Right atrium auricular region (tissue), 2 donors: ENCODE measurements at regions not wholly inside any gene's neighbourhood (a gene's known extent, or its start where the extent isn't known, plus 50 kb on each side); places are given as distances from the start of the nearest gene placed in this dataset.
"Not testable (repeated sequence)": the region's sequence is repeated elsewhere in the genome, so short reads cannot be mapped to it uniquely, and the experiment has no call there.

Source experiments
- DNase-seq: peaks from one replicate; pipeline ENCODE4 v3.0.0-alpha.2; 2019; ENCODE audit warnings: low spot score
- H3K27ac ChIP-seq, 2 donors: fragments of 200-600 bp; sonication (generic); 1 replicate in 1 of 2; 2 replicates in 1 of 2; pipeline ENCODE4 v1.5.1; 2016 to 2019
- H3K27me3 ChIP-seq, 2 donors: fragments of 200-600 bp; sonication (generic); one replicate each; pipeline versions ENCODE4 v1.5.1 to v1.6.0; 2017 to 2019
- H3K36me3 ChIP-seq: fragments of 200-600 bp; sonication (generic); one replicate; pipeline ENCODE4 v1.5.1; 2016
- H3K4me1 ChIP-seq, 2 donors: fragments of 200-600 bp; sonication (generic); one replicate each; pipeline versions ENCODE4 v1.5.1 to v1.6.0; 2017 to 2019
- H3K4me3 ChIP-seq, 2 donors: fragments of 200-600 bp; sonication (generic); 1 replicate in 1 of 2; 2 replicates in 1 of 2; pipeline ENCODE4 v1.5.1; 2017 to 2019; ENCODE audit warnings: mild to moderate bottlenecking in 1 of 2, moderate library complexity in 1 of 2
- H3K9me3 ChIP-seq, 2 donors: fragments of 200-600 bp; sonication (generic); one replicate each; pipeline ENCODE4 v1.5.1; 2019
- TF ChIP-seq, protein P1 (sequence below), 2 donors: fragments of 200-600 bp; sonication (generic); IDR thresholded peaks; one replicate each; pipeline ENCODE4 v1.5.1; 2019; ENCODE audit warnings: antibody characterized with exemption in 2 of 2

- DNase-seq, result no peak
- TF ChIP-seq, protein P1, sequence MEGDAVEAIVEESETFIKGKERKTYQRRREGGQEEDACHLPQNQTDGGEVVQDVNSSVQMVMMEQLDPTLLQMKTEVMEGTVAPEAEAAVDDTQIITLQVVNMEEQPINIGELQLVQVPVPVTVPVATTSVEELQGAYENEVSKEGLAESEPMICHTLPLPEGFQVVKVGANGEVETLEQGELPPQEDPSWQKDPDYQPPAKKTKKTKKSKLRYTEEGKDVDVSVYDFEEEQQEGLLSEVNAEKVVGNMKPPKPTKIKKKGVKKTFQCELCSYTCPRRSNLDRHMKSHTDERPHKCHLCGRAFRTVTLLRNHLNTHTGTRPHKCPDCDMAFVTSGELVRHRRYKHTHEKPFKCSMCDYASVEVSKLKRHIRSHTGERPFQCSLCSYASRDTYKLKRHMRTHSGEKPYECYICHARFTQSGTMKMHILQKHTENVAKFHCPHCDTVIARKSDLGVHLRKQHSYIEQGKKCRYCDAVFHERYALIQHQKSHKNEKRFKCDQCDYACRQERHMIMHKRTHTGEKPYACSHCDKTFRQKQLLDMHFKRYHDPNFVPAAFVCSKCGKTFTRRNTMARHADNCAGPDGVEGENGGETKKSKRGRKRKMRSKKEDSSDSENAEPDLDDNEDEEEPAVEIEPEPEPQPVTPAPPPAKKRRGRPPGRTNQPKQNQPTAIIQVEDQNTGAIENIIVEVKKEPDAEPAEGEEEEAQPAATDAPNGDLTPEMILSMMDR (IDR thresholded peaks at IDR 0.05), result no peak
- no peaks in the 10 kb centered on the region for H3K27me3 ChIP-seq
- H3K9me3 ChIP-seq, result no peaks in the 10 kb centered on the region
- no peak overlapping the region for H3K4me3 ChIP-seq
- H3K36me3 ChIP-seq, result no peaks in the 10 kb centered on the region
- no peak overlapping the region for H3K27ac ChIP-seq
- H3K4me1 ChIP-seq, result no peaks in the 10 kb centered on the region
Measured at GRCh38 chr3:145022447-145022846, 1050.8 kb downstream of the DIPK2A start.

DNA sequence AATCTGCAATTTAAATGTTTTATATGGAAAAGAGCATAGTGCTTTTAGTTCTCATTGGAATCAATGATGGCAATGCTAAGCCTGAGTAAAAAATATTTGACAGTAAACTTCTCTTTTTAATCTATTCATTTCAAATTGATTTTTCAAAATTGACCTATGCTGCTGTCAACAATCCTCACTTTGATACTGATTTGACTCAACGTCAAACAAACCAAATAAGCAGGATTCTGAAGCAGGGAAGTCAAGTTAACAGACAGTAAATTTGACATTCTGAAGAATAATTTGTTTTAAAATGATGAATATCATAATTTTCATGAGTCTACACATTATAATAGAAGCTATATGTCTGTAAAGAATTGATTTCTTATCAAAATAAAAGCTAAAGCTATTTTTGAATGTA lies 1053.1 kb downstream of the DIPK2A start:
- H3K27ac ChIP-seq, result no peak overlapping the region
- TF ChIP-seq, protein P1 (IDR thresholded peaks at IDR 0.05), result no peak
- H3K9me3 ChIP-seq, result no peaks in the 10 kb centered on the region
- H3K27me3 ChIP-seq, result no peaks in the 10 kb centered on the region
- H3K36me3 ChIP-seq, result no peaks in the 10 kb centered on the region
- no peak for DNase-seq
- H3K4me3 ChIP-seq, result no peak overlapping the region
- no peaks in the 10 kb centered on the region for H3K4me1 ChIP-seq

GRCh38 chr3:145027186-145027585 lies 1055.6 kb downstream of the DIPK2A start:
- not testable (repeated sequence) for H3K4me1 ChIP-seq, H3K27me3 ChIP-seq, H3K9me3 ChIP-seq, H3K36me3 ChIP-seq, H3K4me3 ChIP-seq, DNase-seq, H3K27ac ChIP-seq

- no peaks in the 10 kb centered on the region for H3K36me3 ChIP-seq
- no peak for DNase-seq
- no peak overlapping the region for H3K4me3 ChIP-seq
- H3K4me1 ChIP-seq, result no peaks in the 10 kb centered on the region
- TF ChIP-seq, protein P1 (IDR thresholded peaks at IDR 0.05), result no peak
- H3K9me3 ChIP-seq, result no peaks in the 10 kb centered on the region
- no peaks in the 10 kb centered on the region for H3K27me3 ChIP-seq
- H3K27ac ChIP-seq, result no peak overlapping the region
Measured at GRCh38 chr3:145032791-145033190, 1061.2 kb downstream of the DIPK2A start.

GRCh38 chr3:145035682-145036081 lies 1064.1 kb downstream of the DIPK2A start:
- no peaks in the 10 kb centered on the region for H3K36me3 ChIP-seq
- no peak for DNase-seq
- H3K4me1 ChIP-seq, result no peaks in the 10 kb centered on the region
- TF ChIP-seq, protein P1 (IDR thresholded peaks at IDR 0.05), result no peak
- H3K9me3 ChIP-seq, result no peaks in the 10 kb centered on the region
- H3K27ac ChIP-seq, result no peak overlapping the region
- no peak overlapping the region for H3K4me3 ChIP-seq
- no peaks in the 10 kb centered on the region for H3K27me3 ChIP-seq

GRCh38 chr3:145054055-145054454 lies 1082.4 kb downstream of the DIPK2A start:
- H3K36me3 ChIP-seq, H3K27ac ChIP-seq, H3K27me3 ChIP-seq, H3K4me1 ChIP-seq, H3K4me3 ChIP-seq, H3K9me3 ChIP-seq, DNase-seq: not testable (repeated sequence)

GRCh38 chr3:145055375-145056076 lies 1083.9 kb downstream of the DIPK2A start:
- Histone ChIP-seq H3K4me3 (no peak overlapping the region), H3K4me1 (no peaks in the 10 kb centered on the region), H3K27me3 (no peaks in the 10 kb centered on the region), H3K27ac (no peak overlapping the region), H3K9me3 (no peaks in the 10 kb centered on the region), H3K36me3 (no peaks in the 10 kb centered on the region)
- no peak for DNase-seq
- TF ChIP-seq, protein P1 (IDR thresholded peaks at IDR 0.05), result no peak
